Endothelial cell of umbilical vein (primary cell): ENCODE measurements at regions not wholly inside any gene's neighbourhood (a gene's known extent, or its start where the extent isn't known, plus 50 kb on each side); places are given as distances from the start of the nearest gene placed in this dataset.

Experiments
- BruUV-seq: library from RNA; stranded (reverse); fragments of 400-500 nt; replicated peaks from 2 replicates; lab custom pipeline; 2021; lab: Mats Ljungman, UMichigan
- CTCF ChIA-PET: fragments of 300-600, 350-600 bp; sonication (Branson Sonifier 250); formaldehyde crosslinking; loops from one replicate; lab custom pipeline; 2021; ENCODE audit warnings: antibody characterized with exemption, inconsistent platforms; lab: Charles Lee
- POLR2A ChIA-PET: fragments of 300-600, 350-600 bp; sonication (Branson Sonifier 250); formaldehyde crosslinking; loops from one replicate; lab custom pipeline; 2021; ENCODE audit warnings: antibody characterized with exemption, inconsistent platforms; lab: Charles Lee
- DNase-seq: peaks from one replicate; pipeline ENCODE4 v3.0.0-alpha.2; 2011; ENCODE audit warnings: low read depth, low spot score
- FAIRE-seq: peaks from 2 replicates; lab custom pipeline; 2011; peaks lifted over from hg19 to GRCh38; lab: Jason Lieb, UNC
- H2AFZ ChIP-seq: 2 replicates; pipeline ENCODE4 v1.6.0; 2012; ENCODE audit warnings: low read depth, low read length, control low read depth, inconsistent platforms
- H3K27ac ChIP-seq: 2 replicates; pipeline ENCODE4 v1.5.1; 2011; ENCODE audit warnings: low read depth, mild to moderate bottlenecking, control low read depth, low read length, moderate library complexity; ENCODE audit not compliant: insufficient read depth
- H3K27me3 ChIP-seq, 2 experiments: 2 replicates each; pipeline versions ENCODE4 v1.6.0 to v1.6.1; 2011; ENCODE audit warnings: low read length in 2 of 2, mixed read lengths in 1 of 2; ENCODE audit not compliant: control insufficient read depth in 2 of 2, insufficient read depth in 2 of 2
- H3K36me3 ChIP-seq, 2 experiments: 2 replicates in 1 of 2; 3 replicates in 1 of 2; pipeline ENCODE4 v1.5.1; 2011; ENCODE audit warnings: low read length in 2 of 2, mild to moderate bottlenecking in 1 of 2, moderate library complexity in 1 of 2; ENCODE audit not compliant: control insufficient read depth in 2 of 2, insufficient read depth in 2 of 2; ENCODE audit errors: extremely low read depth in 1 of 2
- H3K4me1 ChIP-seq: 3 replicates; pipeline ENCODE4 v1.5.1; 2011; ENCODE audit warnings: mild to moderate bottlenecking, low read length; ENCODE audit not compliant: control insufficient read depth, insufficient read depth; ENCODE audit errors: extremely low read depth
- H3K4me2 ChIP-seq: 2 replicates; pipeline ENCODE4 v1.6.1; 2011; ENCODE audit warnings: low read length, control low read depth, mixed read lengths; ENCODE audit not compliant: insufficient read depth
- H3K4me3 ChIP-seq, 3 experiments: fragments of 200-600 bp in 1 of 3; sonication (generic), shearing (Covaris generic) in 1 of 3; replicated peaks in 1 of 3; 2 replicates each; pipeline ENCODE4 v1.5.1; 2011 to 2016; ENCODE audit warnings: control low read depth in 3 of 3, low read length in 3 of 3, mild to moderate bottlenecking in 2 of 3, inconsistent platforms in 1 of 3, low read depth in 1 of 3, moderate library complexity in 1 of 3; ENCODE audit not compliant: insufficient read depth in 1 of 3
- H3K79me2 ChIP-seq: 2 replicates; pipeline ENCODE4 v1.6.0; 2012; ENCODE audit warnings: low read length, inconsistent platforms; ENCODE audit not compliant: control insufficient read depth, insufficient read depth
- H3K9ac ChIP-seq: replicated peaks from 2 replicates; pipeline ENCODE3; 2011; ENCODE audit warnings: low read length, control low read depth; ENCODE audit not compliant: insufficient read depth; ENCODE audit errors: extremely low read depth
- H3K9me1 ChIP-seq: replicated peaks from 3 replicates; pipeline ENCODE4 v1.6.0; 2011; ENCODE audit warnings: mild to moderate bottlenecking, low read length; ENCODE audit not compliant: control insufficient read depth, insufficient read depth; ENCODE audit errors: extremely low read depth
- H3K9me3 ChIP-seq: replicated peaks from 2 replicates; pipeline ENCODE4 v1.5.1; 2012; ENCODE audit warnings: low read length, inconsistent platforms; ENCODE audit not compliant: control insufficient read depth, insufficient read depth
- H4K20me1 ChIP-seq: replicated peaks from 2 replicates; pipeline ENCODE3; 2011; ENCODE audit warnings: mild to moderate bottlenecking, low read length; ENCODE audit not compliant: control insufficient read depth, insufficient read depth; ENCODE audit errors: extremely low read depth
- EZH2 ChIP-seq: IDR thresholded peaks from 2 replicates; pipeline ENCODE4 v1.6.1; 2012; ENCODE audit warnings: borderline replicate concordance, low read depth, mild to moderate bottlenecking, moderate library complexity, low read length, inconsistent platforms; ENCODE audit not compliant: severe bottlenecking
- FOS ChIP-seq: IDR thresholded peaks from 2 replicates; pipeline ENCODE4 v1.6.1; 2011; ENCODE audit warnings: mild to moderate bottlenecking, low read length, moderate library complexity, borderline replicate concordance; ENCODE audit not compliant: insufficient read depth
- GATA2 ChIP-seq: IDR thresholded peaks from 2 replicates; pipeline ENCODE4 v1.7.0; 2011; ENCODE audit warnings: low read depth, mild to moderate bottlenecking, moderate library complexity, mixed read lengths, low read length; ENCODE audit not compliant: insufficient read length, insufficient read depth
- MAX ChIP-seq: IDR thresholded peaks from 2 replicates; pipeline ENCODE4 v1.6.1; 2011; ENCODE audit not compliant: insufficient read depth, insufficient read length
- MYC ChIP-seq: IDR thresholded peaks from one replicate; pipeline ENCODE4 v1.6.1; 2011; ENCODE audit warnings: mild to moderate bottlenecking, low read depth, low read length
- POLR2A ChIP-seq: IDR thresholded peaks from 2 replicates; pipeline ENCODE4 v1.6.1; 2012; ENCODE audit warnings: low read depth, mild to moderate bottlenecking, control low read depth, low read length
- POLR2AphosphoS5 ChIP-seq: IDR thresholded peaks from 2 replicates; pipeline ENCODE4 v1.6.1; 2012; ENCODE audit warnings: low read depth, mild to moderate bottlenecking, control low read depth, low read length, moderate library complexity; ENCODE audit not compliant: insufficient read depth
- dilution Hi-C: fragments of 300-500 bp; cut with MboI; formaldehyde crosslinking; loops from one replicate; pipeline ENCODE4 v1.15.0; 2019; ENCODE audit warnings: low sequenced_read_pairs; ENCODE audit not compliant: extremely low pct_ligation_motif_present
- intact Hi-C: fragments of 100-400 bp; cut with micrococcal nuclease; formaldehyde crosslinking; loops from one replicate; pipeline ENCODE4 v1.10.0; 2022
- TF ChIP-seq, protein P1 (sequence below), 2 donors: IDR thresholded peaks; 1 replicate in 1 of 2; 2 replicates in 1 of 2; pipeline ENCODE4 v1.5.1; 2011; ENCODE audit warnings: low read length in 2 of 2, mild to moderate bottlenecking in 2 of 2, moderate library complexity in 2 of 2, control low read depth in 1 of 2, inconsistent platforms in 1 of 2, low read depth in 1 of 2; ENCODE audit not compliant: insufficient read depth in 1 of 2; ENCODE audit errors: extremely low read depth in 1 of 2

DNA sequence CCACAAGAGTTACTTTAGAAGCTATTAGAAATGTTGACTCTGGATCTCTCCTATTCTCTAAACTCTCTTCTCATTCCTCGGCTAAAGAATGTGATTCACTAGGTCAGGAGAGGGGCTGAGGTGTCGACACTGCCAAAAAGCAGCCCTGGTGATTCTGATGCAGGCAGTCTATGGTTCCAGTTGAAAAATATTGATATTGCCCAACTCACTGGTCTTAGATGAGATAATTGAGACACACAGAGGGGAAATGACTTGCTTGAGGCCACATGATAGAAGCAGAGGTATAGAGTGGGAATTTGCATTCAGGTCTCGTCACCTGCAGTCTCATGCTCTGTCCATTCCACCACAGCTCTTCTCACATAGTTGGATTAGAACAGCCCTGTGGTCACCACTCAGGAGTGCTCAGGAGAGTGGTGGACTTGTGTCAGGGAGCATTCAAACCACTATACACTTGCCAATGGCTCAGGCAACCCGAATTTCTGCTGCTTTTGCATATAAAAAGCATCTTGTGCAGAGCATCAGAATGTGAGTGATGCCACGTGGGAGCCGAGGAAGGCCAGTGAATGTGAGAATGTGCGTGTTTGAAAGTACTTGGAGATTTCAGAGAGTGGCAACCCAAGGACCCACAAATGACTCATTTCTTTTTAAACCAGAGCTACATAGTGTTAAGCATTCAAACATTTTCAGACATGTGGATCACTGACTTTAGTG lies 65.1 kb upstream of the CTLA4 start:
- ChIA-PET CTCF (interaction anchor here (0.7 to 1.8 kb wide), 2 partner anchors 9 to 13 kb away, joined by 3 to 5 read pairs; no protein-coding TSS in a partner anchor), POLR2A (no interaction called here)
- H3K9ac ChIP-seq, result no peak overlapping the region
- no peaks in the 10 kb centered on the region for H3K79me2 ChIP-seq
- no peaks in the 10 kb centered on the region for H3K36me3 ChIP-seq
- no peak overlapping the region for H2AFZ ChIP-seq
- DNase-seq, result no peak
- H3K4me2 ChIP-seq, result no peak overlapping the region
- no peaks in the 10 kb centered on the region for H3K9me1 ChIP-seq
- no peaks in the 10 kb centered on the region for H3K27me3 ChIP-seq
- H3K9me3 ChIP-seq, result no peaks in the 10 kb centered on the region
- intact Hi-C loops, result no loop called here
- H3K27ac ChIP-seq, result no peak overlapping the region
- TF ChIP-seq MYC (no peak), GATA2 (no peak), EZH2 (no peak)
- no TSS peak for BruUV-seq
- dilution Hi-C loops, result no loop called here
- H3K4me3 ChIP-seq, result no peak overlapping the region
- FAIRE-seq, result no peak
- no peaks in the 10 kb centered on the region for H4K20me1 ChIP-seq
- peaks cover 9% of the 10 kb centered on the region for H3K4me1 ChIP-seq

- H3K4me1 ChIP-seq, result peaks cover 12% of the 10 kb centered on the region
- no peaks in the 10 kb centered on the region for H3K9me1 ChIP-seq
- FAIRE-seq, result no peak
- H3K9me3 ChIP-seq, result no peaks in the 10 kb centered on the region
- no peaks in the 10 kb centered on the region for H4K20me1 ChIP-seq
- no peaks in the 10 kb centered on the region for H3K27me3 ChIP-seq
- intact Hi-C loops (no loop called here), dilution Hi-C loops (no loop called here)
- H3K4me3 ChIP-seq, result no peak overlapping the region
- POLR2A ChIA-PET, result no interaction called here
- H3K9ac ChIP-seq, result no peak overlapping the region
- H3K36me3 ChIP-seq, result no peaks in the 10 kb centered on the region
- H2AFZ ChIP-seq, result no peak overlapping the region
- no peaks in the 10 kb centered on the region for H3K79me2 ChIP-seq
- no peak overlapping the region for H3K27ac ChIP-seq
- BruUV-seq, result no TSS peak
- TF ChIP-seq MYC (no peak), POLR2AphosphoS5 (no peak), FOS (no peak), POLR2A (no peak), MAX (no peak)
- TF ChIP-seq, protein P1, sequence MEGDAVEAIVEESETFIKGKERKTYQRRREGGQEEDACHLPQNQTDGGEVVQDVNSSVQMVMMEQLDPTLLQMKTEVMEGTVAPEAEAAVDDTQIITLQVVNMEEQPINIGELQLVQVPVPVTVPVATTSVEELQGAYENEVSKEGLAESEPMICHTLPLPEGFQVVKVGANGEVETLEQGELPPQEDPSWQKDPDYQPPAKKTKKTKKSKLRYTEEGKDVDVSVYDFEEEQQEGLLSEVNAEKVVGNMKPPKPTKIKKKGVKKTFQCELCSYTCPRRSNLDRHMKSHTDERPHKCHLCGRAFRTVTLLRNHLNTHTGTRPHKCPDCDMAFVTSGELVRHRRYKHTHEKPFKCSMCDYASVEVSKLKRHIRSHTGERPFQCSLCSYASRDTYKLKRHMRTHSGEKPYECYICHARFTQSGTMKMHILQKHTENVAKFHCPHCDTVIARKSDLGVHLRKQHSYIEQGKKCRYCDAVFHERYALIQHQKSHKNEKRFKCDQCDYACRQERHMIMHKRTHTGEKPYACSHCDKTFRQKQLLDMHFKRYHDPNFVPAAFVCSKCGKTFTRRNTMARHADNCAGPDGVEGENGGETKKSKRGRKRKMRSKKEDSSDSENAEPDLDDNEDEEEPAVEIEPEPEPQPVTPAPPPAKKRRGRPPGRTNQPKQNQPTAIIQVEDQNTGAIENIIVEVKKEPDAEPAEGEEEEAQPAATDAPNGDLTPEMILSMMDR (IDR thresholded peaks at IDR 0.05; ENCODE audit: extremely low read depth in 1 of 2, insufficient read depth in 1 of 2, low read depth in 1 of 2, low read length in 2 of 2), result no peak
- no peak for DNase-seq
- no peak overlapping the region for H3K4me2 ChIP-seq
- CTCF ChIA-PET, result interaction anchor here (1.8 kb wide), 1 partner anchor 12 kb away, joined by 5 read pairs; no protein-coding TSS in a partner anchor
Measured at GRCh38 chr2:203803053-203803429, 64.5 kb upstream of the CTLA4 start.
